Psoas muscle (tissue), 7 donors: ENCODE measurements at regions not wholly inside any gene's neighbourhood (a gene's known extent, or its start where the extent isn't known, plus 50 kb on each side); places are given as distances from the start of the nearest gene placed in this dataset.

ENCODE experiments used
- ATAC-seq, 4 donors: fragments of 200-7000 bp; cut with Tn5 transposase; one replicate each; pipeline ENCODE4 v1.9.1; 2020; ENCODE audit warnings: moderate library complexity in 3 of 4, mild to moderate bottlenecking in 2 of 4
- DNase-seq, 2 donors: peaks; one replicate each; pipeline ENCODE4 v3.0.0-alpha.2; 2020
- H3K27ac ChIP-seq: fragments of 200-600 bp; one replicate; pipeline ENCODE4 v1.8.0; 2022
- H3K27me3 ChIP-seq, 3 donors: fragments of 200-600 bp in 1 of 3; one replicate each; pipeline versions ENCODE4 v1.6.1 to v1.8.0; 2013 to 2022; ENCODE audit warnings: low read length in 2 of 3, mild to moderate bottlenecking in 2 of 3, moderate library complexity in 1 of 3; ENCODE audit not compliant: insufficient read depth in 3 of 3
- H3K36me3 ChIP-seq, 2 donors: fragments of 200-600 bp in 1 of 2; one replicate each; pipeline versions ENCODE4 v1.6.1 to v1.8.0; 2013 to 2022; ENCODE audit warnings: low read depth in 1 of 2, mild to moderate bottlenecking in 1 of 2, moderate library complexity in 1 of 2; ENCODE audit not compliant: insufficient read depth in 1 of 2
- H3K4me1 ChIP-seq: fragments of 200-600 bp; one replicate; pipeline ENCODE4 v1.8.0; 2022
- H3K4me3 ChIP-seq: fragments of 200-600 bp; one replicate; pipeline ENCODE4 v1.8.0; 2022; ENCODE audit warnings: mild to moderate bottlenecking
- H3K9me3 ChIP-seq: fragments of 200-600 bp; one replicate; pipeline ENCODE4 v1.8.0; 2022
- WGBS, 3 donors: extraction: QIAGEN DNeasy Blood & Tissue Kit; methylation state at CpG; one replicate each; pipeline versions ENCODE4 v1.1.6 to v1.1.7; 2013; 5-methylcytosine and 5-hydroxymethylcytosine counted together
- intact Hi-C, 2 donors: fragments of 100-400 bp; cut with DNase I; formaldehyde crosslinking; loops; one replicate each; pipeline versions ENCODE4 v1.11.0 to v1.14.2; 2022
- TF ChIP-seq, protein P1 (sequence below): fragments of 200-600 bp; IDR thresholded peaks from one replicate; pipeline ENCODE4 v1.8.0; 2022; ENCODE audit warnings: antibody characterized with exemption
- donor health status: healthy with polysubstance abuse.
- donor health status: DM: no; HTN: no; CAD: no; lungs with moderate emphysema.
- donor health status: Bipolar disorder and iron deficiency.
- donor health status: healthy.
- donor health status: DM: yes; HTN: yes; CAD: no.
- donor health status: DM: no; HTN: no; CAD: no.
- donor health status: DM: yes; HTN: yes; CAD: no.

DNA sequence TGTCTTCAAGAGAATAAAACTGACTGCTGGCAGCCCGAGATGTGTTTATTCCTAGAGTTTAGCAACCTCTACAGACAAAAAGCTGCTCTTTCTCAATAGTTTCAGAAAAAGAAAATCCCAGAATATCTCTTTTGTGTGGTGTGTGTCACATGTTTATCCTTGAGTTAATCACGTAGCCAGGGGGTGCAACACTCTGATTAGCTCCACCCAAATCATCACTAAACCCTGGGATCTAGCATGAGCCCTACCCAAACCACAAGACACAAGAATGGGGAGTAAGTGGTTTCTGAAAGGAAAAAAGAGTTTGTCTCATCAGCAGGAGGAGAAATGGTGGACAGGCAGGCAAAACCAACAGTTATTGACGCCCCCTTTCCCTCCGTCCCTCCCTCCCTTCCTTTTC lies 78.5 kb upstream of the AGBL1 start:
- Histone ChIP-seq H3K9me3 (no peaks in the 10 kb centered on the region), H3K4me1 (peaks cover 6% of the 10 kb centered on the region), H3K4me3 (no peak overlapping the region), H3K27me3 (no peaks in the 10 kb centered on the region), H3K36me3 (no peaks in the 10 kb centered on the region), H3K27ac (no peak overlapping the region)
- TF ChIP-seq, protein P1, sequence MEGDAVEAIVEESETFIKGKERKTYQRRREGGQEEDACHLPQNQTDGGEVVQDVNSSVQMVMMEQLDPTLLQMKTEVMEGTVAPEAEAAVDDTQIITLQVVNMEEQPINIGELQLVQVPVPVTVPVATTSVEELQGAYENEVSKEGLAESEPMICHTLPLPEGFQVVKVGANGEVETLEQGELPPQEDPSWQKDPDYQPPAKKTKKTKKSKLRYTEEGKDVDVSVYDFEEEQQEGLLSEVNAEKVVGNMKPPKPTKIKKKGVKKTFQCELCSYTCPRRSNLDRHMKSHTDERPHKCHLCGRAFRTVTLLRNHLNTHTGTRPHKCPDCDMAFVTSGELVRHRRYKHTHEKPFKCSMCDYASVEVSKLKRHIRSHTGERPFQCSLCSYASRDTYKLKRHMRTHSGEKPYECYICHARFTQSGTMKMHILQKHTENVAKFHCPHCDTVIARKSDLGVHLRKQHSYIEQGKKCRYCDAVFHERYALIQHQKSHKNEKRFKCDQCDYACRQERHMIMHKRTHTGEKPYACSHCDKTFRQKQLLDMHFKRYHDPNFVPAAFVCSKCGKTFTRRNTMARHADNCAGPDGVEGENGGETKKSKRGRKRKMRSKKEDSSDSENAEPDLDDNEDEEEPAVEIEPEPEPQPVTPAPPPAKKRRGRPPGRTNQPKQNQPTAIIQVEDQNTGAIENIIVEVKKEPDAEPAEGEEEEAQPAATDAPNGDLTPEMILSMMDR = no peak
- 57 to 81% (median 76%) methylated on average over 3 to 4 of the region's 4 CpGs for WGBS, 3 donors
- intact Hi-C loops = no loop called here
- ATAC-seq (no peak), DNase-seq (no peak)

DNA sequence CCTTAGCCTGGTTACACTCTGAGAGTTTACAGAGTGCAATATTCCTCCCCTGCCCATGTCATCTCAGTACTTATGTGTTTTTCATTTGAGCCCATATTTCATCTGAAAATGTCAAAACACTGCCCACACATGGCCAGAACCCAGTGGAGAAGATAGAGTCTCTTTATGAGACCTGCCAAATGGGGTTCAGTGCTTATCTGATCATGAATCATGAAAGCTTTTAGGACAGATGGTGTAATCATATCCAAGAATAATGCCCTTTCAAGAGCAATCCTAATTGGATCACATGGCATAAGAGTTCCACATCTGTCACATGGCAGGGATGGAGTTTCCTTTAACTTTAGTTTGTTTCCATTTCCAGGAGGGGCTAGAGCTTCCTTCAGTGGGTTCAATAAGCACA lies 77.2 kb upstream of the AGBL1 start:
- intact Hi-C loops = no loop called here
- H3K9me3 ChIP-seq = no peaks in the 10 kb centered on the region
- no peak for DNase-seq
- TF ChIP-seq, protein P1 = no peak
- no peak overlapping the region for H3K27ac ChIP-seq
- no peaks in the 10 kb centered on the region for H3K36me3 ChIP-seq
- peak; percentile 44 to 72 (median 60) for ATAC-seq
- H3K27me3 ChIP-seq = no peaks in the 10 kb centered on the region
- H3K4me3 ChIP-seq = no peak overlapping the region
- H3K4me1 ChIP-seq = peaks cover 6% of the 10 kb centered on the region

DNA sequence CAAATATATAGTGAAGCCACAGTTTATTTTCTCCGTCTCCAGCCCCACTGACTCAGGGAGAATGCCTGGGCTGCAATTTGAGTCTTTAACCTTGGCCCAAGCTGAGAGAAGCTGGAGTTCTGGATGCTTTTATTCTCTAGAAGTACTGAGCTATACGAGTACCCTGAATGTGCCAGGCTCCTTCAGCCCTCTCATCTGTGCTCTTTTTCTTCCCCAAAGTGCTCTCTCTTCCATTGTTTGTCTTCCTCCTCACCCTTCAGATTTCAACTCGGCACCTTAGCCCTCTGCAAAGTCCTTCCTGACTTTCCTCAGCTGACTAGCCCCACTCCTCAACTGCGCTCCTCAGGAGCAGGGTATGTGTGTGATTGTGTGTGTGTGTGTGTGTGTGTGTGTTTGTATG lies 75.6 kb upstream of the AGBL1 start:
- TF ChIP-seq, protein P1 = no peak
- Histone ChIP-seq H3K9me3 (no peaks in the 10 kb centered on the region), H3K27me3 (no peaks in the 10 kb centered on the region), H3K27ac (no peak overlapping the region), H3K4me1 (peaks cover 6% of the 10 kb centered on the region), H3K4me3 (no peak overlapping the region), H3K36me3 (no peaks in the 10 kb centered on the region)
- WGBS, 3 donors = 59 to 69% (median 69%) methylated on average over 4 of the region's 4 CpGs
- intact Hi-C loops = no loop called here
- no peak for DNase-seq
- ATAC-seq = peak in 2 of 4 donors; percentile 29 to 62

DNA sequence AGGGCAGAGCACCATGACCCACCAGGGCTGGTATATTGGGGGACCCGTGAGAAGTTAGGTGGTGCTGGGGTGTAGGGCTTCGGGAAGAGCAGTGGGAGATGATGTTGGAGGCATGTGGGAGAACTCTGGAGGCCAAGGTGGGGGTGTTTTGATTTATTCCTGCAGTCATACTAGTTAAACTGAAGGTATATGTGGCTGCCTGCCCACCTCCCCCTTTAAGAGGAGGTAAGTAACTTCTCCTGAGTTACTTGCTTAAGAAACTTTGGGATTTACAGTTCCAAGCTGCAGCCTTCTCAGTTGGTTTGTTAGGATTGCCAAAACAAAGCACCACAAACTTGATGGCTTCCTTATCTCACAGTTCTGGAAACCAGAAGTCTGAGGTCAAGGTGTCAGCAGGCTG lies 73.1 kb upstream of the AGBL1 start:
- Histone ChIP-seq H3K4me1 (peaks cover 6% of the 10 kb centered on the region), H3K36me3 (no peaks in the 10 kb centered on the region), H3K27ac (no peak overlapping the region), H3K4me3 (no peak overlapping the region), H3K27me3 (no peaks in the 10 kb centered on the region), H3K9me3 (no peaks in the 10 kb centered on the region)
- TF ChIP-seq, protein P1 = no peak
- ATAC-seq (no peak), DNase-seq (no peak)
- 85 to 94% (median 89%) methylated on average over 2 of the region's 2 CpGs for WGBS, 3 donors
- intact Hi-C loops = no loop called here

DNA sequence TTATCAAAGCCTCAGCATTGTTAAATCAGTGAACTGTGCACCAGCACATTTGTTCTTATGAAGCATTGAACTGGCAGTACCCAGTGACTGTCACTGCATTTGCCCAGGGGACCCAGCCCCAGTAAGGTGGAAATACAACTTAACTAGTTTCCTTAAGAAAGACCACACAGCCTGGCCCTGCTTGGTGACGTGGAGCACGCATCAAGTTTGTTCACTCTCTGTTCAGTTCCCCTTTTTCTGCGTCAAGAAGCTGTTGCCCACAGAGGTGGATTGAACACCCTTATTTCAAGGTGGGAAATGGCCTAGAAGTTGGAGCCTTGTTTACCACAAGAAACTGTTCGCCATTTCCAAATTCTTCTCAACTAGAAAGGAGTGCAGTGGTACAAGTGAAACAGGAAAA lies 69.9 kb upstream of the AGBL1 start:
- Histone ChIP-seq H3K4me1 (no peaks in the 10 kb centered on the region), H3K27ac (no peak overlapping the region), H3K36me3 (no peaks in the 10 kb centered on the region), H3K4me3 (no peak overlapping the region), H3K27me3 (no peaks in the 10 kb centered on the region), H3K9me3 (no peaks in the 10 kb centered on the region)
- DNase-seq (no peak), ATAC-seq (no peak)
- intact Hi-C loops = no loop called here
- TF ChIP-seq, protein P1 = no peak
- WGBS, 3 donors = 70 to 94% (median 88%) methylated on average over 4 of the region's 4 CpGs
